Neural progenitor cell (in vitro differentiated cells): ENCODE measurements at regions not wholly inside any gene's neighbourhood (a gene's known extent, or its start where the extent isn't known, plus 50 kb on each side); places are given as distances from the start of the nearest gene placed in this dataset.

Source experiments
- DNase-seq: peaks from one replicate; pipeline ENCODE4 v3.0.0-alpha.2; 2016; ENCODE audit warnings: low spot score
- H2AFZ ChIP-seq: fragments of 200-600 bp; sonication (generic); replicated peaks from 2 replicates; pipeline ENCODE4 v1.6.1; 2016; ENCODE audit warnings: antibody characterized with exemption
- H3F3A ChIP-seq: fragments of 200-600 bp; sonication (generic); 2 replicates; pipeline ENCODE4 v1.6.1; 2016; ENCODE audit warnings: antibody characterized with exemption, low read depth
- H3K27ac ChIP-seq: fragments of 200-600 bp; sonication (generic); 2 replicates; pipeline ENCODE4 v1.5.1; 2016; ENCODE audit warnings: mild to moderate bottlenecking
- H3K27me3 ChIP-seq: fragments of 200-600 bp; sonication (generic); 2 replicates; pipeline ENCODE4 v1.6.1; 2016; ENCODE audit warnings: mild to moderate bottlenecking, moderate library complexity
- H3K36me3 ChIP-seq: fragments of 200-600 bp; sonication (generic); 2 replicates; pipeline ENCODE4 v1.5.1; 2016
- H3K4me1 ChIP-seq: fragments of 200-600 bp; sonication (generic); 2 replicates; pipeline ENCODE4 v1.6.1; 2016; ENCODE audit warnings: mixed run types
- H3K4me2 ChIP-seq: fragments of 200-600 bp; sonication (generic); 2 replicates; pipeline ENCODE4 v1.6.1; 2016
- H3K4me3 ChIP-seq: fragments of 200-600 bp; sonication (generic); 2 replicates; pipeline ENCODE4 v1.5.1; 2016
- H3K79me2 ChIP-seq: fragments of 200-600 bp; sonication (generic); 2 replicates; pipeline ENCODE4 v1.6.1; 2016; ENCODE audit warnings: low read depth
- H3K9ac ChIP-seq: fragments of 200-600 bp; sonication (generic); 2 replicates; pipeline ENCODE4 v1.6.1; 2016
- H3K9me3 ChIP-seq: fragments of 200-600 bp; sonication (generic); 2 replicates; pipeline ENCODE4 v1.5.1; 2016; ENCODE audit warnings: low read depth
- H4K20me1 ChIP-seq: fragments of 200-600 bp; sonication (generic); 2 replicates; pipeline ENCODE4 v1.6.1; 2016; ENCODE audit warnings: low read depth
- H3K27ac Mint-ChIP-seq: 3 replicates; pipeline ENCODE4 v1.8.0; 2021; ENCODE audit warnings: mixed read lengths
- H3K27me3 Mint-ChIP-seq: 2 replicates; pipeline ENCODE4 v1.8.0; 2022; ENCODE audit warnings: low read depth, mild to moderate bottlenecking, inconsistent platforms, moderate library complexity, mixed read lengths; ENCODE audit not compliant: insufficient read depth
- H3K36me3 Mint-ChIP-seq: 3 replicates; pipeline ENCODE4 v1.8.0; 2021; ENCODE audit warnings: mixed read lengths
- H3K4me1 Mint-ChIP-seq: 3 replicates; pipeline ENCODE4 v1.8.0; 2021; ENCODE audit warnings: mixed read lengths
- H3K4me3 Mint-ChIP-seq: 3 replicates; pipeline ENCODE4 v1.8.0; 2021; ENCODE audit warnings: mild to moderate bottlenecking, moderate library complexity, mixed read lengths
- H3K9me3 Mint-ChIP-seq: 3 replicates; pipeline ENCODE4 v1.8.0; 2020; ENCODE audit warnings: mixed read lengths
- EZH2 ChIP-seq: fragments of 200-600 bp; sonication (generic); IDR thresholded peaks from 2 replicates; pipeline ENCODE4 v1.6.1; 2017; ENCODE audit warnings: antibody characterized with exemption, mild to moderate bottlenecking, moderate library complexity
- EZH2phosphoT487 ChIP-seq: fragments of 200-600 bp; sonication (generic); IDR thresholded peaks from 2 replicates; pipeline ENCODE4 v1.6.1; 2017; ENCODE audit warnings: antibody characterized with exemption
- TF ChIP-seq, protein P1 (sequence below): fragments of 200-600 bp; sonication (generic); IDR thresholded peaks from 2 replicates; pipeline ENCODE4 v1.5.1; 2017; ENCODE audit warnings: antibody characterized with exemption, mild to moderate bottlenecking

DNA sequence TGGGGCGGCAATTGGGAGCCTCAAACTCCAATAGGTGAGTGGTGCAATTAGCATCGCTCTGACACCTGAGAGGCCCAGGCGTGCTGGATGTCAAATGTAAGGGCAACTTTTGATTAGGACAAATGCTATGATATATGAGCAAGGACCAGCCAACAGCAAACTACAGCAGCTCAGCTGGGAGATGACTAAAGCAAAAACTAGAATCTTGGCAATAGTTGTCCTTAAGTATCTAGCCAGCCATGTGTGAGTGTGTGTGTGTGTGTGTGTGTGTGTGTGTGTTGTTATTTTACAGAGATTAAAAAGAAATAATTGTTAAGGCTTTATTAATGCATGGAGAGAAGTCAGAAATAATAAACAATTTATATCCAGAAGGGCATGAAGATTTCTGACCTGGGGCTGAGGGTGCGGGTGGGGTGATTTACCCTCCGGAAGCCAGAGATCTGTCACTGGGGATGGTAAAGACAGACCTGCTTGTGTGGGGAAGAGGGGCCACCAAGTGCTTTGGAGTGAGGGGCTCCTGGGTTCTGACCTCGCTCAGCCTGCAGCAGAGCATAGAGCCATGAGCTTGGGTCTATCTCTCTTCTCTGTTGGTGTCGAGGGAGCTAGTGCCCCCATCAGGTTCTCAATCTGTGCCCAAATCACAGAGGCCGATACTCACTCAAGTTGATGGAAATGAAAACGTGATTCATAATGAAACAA, 77.3 kb downstream of the EMX2 start:
- Mint-ChIP-seq H3K27ac (no peak overlapping the region), H3K9me3 (no peaks in the 10 kb centered on the region), H3K36me3 (no peaks in the 10 kb centered on the region), H3K4me1 (peaks cover 3% of the 10 kb centered on the region), H3K27me3 (peaks cover 2% of the 10 kb centered on the region), H3K4me3 (no peak overlapping the region)
- no peak for DNase-seq
- H3K27me3 ChIP-seq = no peaks in the 10 kb centered on the region
- H3K9me3 ChIP-seq = no peaks in the 10 kb centered on the region
- H3K4me1 ChIP-seq = no peaks in the 10 kb centered on the region
- H2AFZ ChIP-seq = no peak overlapping the region
- no peak overlapping the region for H3K4me3 ChIP-seq
- H3K79me2 ChIP-seq = no peaks in the 10 kb centered on the region
- no peaks in the 10 kb centered on the region for H3K36me3 ChIP-seq
- no peak overlapping the region for H3K9ac ChIP-seq
- TF ChIP-seq, protein P1, sequence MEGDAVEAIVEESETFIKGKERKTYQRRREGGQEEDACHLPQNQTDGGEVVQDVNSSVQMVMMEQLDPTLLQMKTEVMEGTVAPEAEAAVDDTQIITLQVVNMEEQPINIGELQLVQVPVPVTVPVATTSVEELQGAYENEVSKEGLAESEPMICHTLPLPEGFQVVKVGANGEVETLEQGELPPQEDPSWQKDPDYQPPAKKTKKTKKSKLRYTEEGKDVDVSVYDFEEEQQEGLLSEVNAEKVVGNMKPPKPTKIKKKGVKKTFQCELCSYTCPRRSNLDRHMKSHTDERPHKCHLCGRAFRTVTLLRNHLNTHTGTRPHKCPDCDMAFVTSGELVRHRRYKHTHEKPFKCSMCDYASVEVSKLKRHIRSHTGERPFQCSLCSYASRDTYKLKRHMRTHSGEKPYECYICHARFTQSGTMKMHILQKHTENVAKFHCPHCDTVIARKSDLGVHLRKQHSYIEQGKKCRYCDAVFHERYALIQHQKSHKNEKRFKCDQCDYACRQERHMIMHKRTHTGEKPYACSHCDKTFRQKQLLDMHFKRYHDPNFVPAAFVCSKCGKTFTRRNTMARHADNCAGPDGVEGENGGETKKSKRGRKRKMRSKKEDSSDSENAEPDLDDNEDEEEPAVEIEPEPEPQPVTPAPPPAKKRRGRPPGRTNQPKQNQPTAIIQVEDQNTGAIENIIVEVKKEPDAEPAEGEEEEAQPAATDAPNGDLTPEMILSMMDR = no peak
- no peak for TF ChIP-seq EZH2phosphoT487
- no peak for TF ChIP-seq EZH2
- H3F3A ChIP-seq = no peaks in the 10 kb centered on the region
- H4K20me1 ChIP-seq = no peaks in the 10 kb centered on the region
- H3K4me2 ChIP-seq = no peak overlapping the region
- H3K27ac ChIP-seq = no peak overlapping the region

DNA sequence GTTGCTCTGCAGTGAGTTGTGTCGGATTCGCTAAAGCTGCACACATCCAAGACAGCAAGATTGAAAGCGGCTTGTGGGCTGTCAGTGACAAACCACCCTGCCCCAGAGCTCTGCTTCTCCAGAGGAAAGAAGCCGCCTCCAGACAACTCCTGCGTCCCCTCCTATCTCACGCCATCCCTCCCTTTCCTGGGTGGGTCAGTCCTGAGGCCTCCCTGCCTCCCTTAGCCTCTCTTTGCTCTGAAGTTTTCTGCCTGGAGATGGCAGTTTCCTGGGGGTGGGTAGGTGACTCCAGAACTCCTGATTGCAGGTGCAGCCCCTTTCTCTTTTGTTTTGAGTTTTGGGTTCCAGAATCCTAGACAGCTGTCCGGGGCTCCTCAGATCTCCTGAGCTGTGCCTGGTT, 78.7 kb downstream of the EMX2 start:
- H3K4me1 ChIP-seq = no peaks in the 10 kb centered on the region
- H3K9me3 ChIP-seq = no peaks in the 10 kb centered on the region
- no peak overlapping the region for H3K4me2 ChIP-seq
- H3K79me2 ChIP-seq = no peaks in the 10 kb centered on the region
- H3K27ac Mint-ChIP-seq = no peak overlapping the region
- no peak overlapping the region for H3K4me3 ChIP-seq
- H3K27me3 ChIP-seq = no peaks in the 10 kb centered on the region
- H3K4me3 Mint-ChIP-seq = no peak overlapping the region
- no peak for DNase-seq
- no peaks in the 10 kb centered on the region for H3F3A ChIP-seq
- no peaks in the 10 kb centered on the region for H3K36me3 Mint-ChIP-seq
- peaks cover 3% of the 10 kb centered on the region for H3K4me1 Mint-ChIP-seq
- H4K20me1 ChIP-seq = no peaks in the 10 kb centered on the region
- H3K9me3 Mint-ChIP-seq = no peaks in the 10 kb centered on the region
- TF ChIP-seq EZH2phosphoT487 (no peak), EZH2 (no peak)
- TF ChIP-seq, protein P1 = no peak
- H2AFZ ChIP-seq = no peak overlapping the region
- H3K27me3 Mint-ChIP-seq = peaks cover 4% of the 10 kb centered on the region
- H3K27ac ChIP-seq = no peak overlapping the region
- H3K9ac ChIP-seq = no peak overlapping the region
- no peaks in the 10 kb centered on the region for H3K36me3 ChIP-seq

DNA sequence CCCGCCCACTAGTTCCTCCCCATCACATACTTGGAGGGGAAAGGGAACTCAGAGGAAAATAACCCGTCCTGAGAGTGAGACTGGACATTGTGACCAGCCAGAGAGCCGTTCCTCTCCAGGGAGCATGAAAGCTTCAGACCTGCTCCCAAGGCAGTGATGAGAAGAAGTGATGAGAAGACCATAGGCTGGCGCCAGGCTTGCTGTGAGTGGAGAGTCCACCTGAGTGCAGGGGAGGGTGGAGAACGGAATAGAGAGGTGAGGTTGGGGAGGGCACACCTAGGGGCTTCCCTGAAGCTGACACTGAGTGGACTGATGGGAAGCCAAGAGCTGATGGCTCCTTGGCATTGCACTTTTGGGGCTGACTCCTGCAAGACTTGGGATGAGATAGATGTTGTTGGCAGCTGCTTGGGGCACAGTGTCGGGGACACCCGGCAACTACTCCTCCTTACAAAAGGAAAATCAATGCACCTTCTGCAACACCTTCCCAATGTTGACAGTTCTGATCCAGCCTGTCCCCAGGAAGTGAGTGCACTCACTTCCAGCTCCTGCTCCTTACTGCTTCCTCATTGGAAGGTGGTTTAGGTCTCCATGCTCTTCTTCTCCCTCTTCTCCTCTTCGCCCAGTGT, 79.4 kb downstream of the EMX2 start:
- no peak overlapping the region for H3K4me2 ChIP-seq
- no peak overlapping the region for H3K27ac ChIP-seq
- no peak overlapping the region for H3K4me3 ChIP-seq
- H4K20me1 ChIP-seq = no peaks in the 10 kb centered on the region
- Mint-ChIP-seq H3K9me3 (no peaks in the 10 kb centered on the region), H3K27me3 (peaks cover 4% of the 10 kb centered on the region), H3K4me3 (no peak overlapping the region), H3K4me1 (no peaks in the 10 kb centered on the region), H3K36me3 (no peaks in the 10 kb centered on the region), H3K27ac (no peak overlapping the region)
- no peaks in the 10 kb centered on the region for H3K27me3 ChIP-seq
- no peak overlapping the region for H2AFZ ChIP-seq
- no peak overlapping the region for H3K9ac ChIP-seq
- H3K9me3 ChIP-seq = no peaks in the 10 kb centered on the region
- H3K36me3 ChIP-seq = no peaks in the 10 kb centered on the region
- TF ChIP-seq, protein P1 = no peak
- TF ChIP-seq EZH2phosphoT487 (no peak), EZH2 (no peak)
- no peaks in the 10 kb centered on the region for H3K79me2 ChIP-seq
- no peak for DNase-seq
- no peaks in the 10 kb centered on the region for H3K4me1 ChIP-seq
- no peaks in the 10 kb centered on the region for H3F3A ChIP-seq
